ENCODE measurements at regions not wholly inside any gene's neighbourhood (a gene's known extent, or its start where the extent isn't known, plus 50 kb on each side); places are given as distances from the start of the nearest gene placed in this dataset.

DNA sequence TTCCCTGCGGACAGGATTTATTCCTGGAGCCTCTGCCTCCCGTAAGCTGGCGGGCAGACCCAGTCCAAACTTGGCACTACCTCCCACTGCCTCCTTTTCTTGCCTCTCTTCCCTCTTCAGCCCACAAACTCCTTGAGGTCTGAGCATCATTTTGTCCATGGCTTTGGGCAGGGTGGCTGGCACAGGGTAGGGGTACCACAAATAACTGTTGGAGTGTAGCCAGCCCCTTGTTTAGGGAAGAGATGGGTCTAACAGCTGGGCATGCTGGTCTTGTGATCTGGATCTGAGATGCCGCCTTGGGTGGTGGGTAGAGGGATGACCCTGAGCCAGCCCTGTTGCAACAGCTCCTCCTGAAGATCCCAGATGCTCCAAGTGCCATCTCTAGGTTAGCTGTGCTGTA lies 71.4 kb upstream of the CLDN14 start:
- Histone ChIP-seq H3K9me3 (ENCODE audit: insufficient read depth, low read depth, low read length) (no peaks in the 10 kb centered on the region), H3K79me1 (ENCODE audit: low read length) (no peaks in the 10 kb centered on the region), H4K91ac (ENCODE audit: low read depth, low read length) (no peak overlapping the region), H2BK5ac (ENCODE audit: low read depth, low read length, poor library complexity) (no peak overlapping the region), H3K4me3 (ENCODE audit: low read depth, low read length) (no peak overlapping the region), H3K9ac (ENCODE audit: low read length) (no peak overlapping the region), H2AFZ (ENCODE audit: insufficient read depth, low read length, poor library complexity) (no peak overlapping the region), H2BK120ac (ENCODE audit: insufficient read depth, low read length, poor library complexity) (no peak overlapping the region), H2AK5ac (ENCODE audit: low read length) (no peak overlapping the region), H3K27ac (ENCODE audit: low read depth, low read length) (no peak overlapping the region), H3K4ac (ENCODE audit: low read depth, low read length) (no peak overlapping the region), H3K4me2 (ENCODE audit: low read length) (no peak overlapping the region), H3K36me3 (ENCODE audit: control insufficient read depth in 1 of 2, insufficient read depth in 2 of 2, low read length in 2 of 2) (no peaks in the 10 kb centered on the region), H4K8ac (ENCODE audit: low read depth, low read length) (no peak overlapping the region), H3K23ac (ENCODE audit: low read length) (no peak overlapping the region), H3K14ac (ENCODE audit: low read length) (no peak overlapping the region), H4K12ac (ENCODE audit: low read depth, low read length) (no peak overlapping the region), H3K4me1 (ENCODE audit: control insufficient read depth in 1 of 2, insufficient read depth in 2 of 2, low read length in 2 of 2) (no peaks in the 10 kb centered on the region), H3K18ac (ENCODE audit: low read length) (no peak overlapping the region), H3K27me3 (ENCODE audit: insufficient read depth, low read length) (no peaks in the 10 kb centered on the region), H2BK12ac (ENCODE audit: low read length) (no peak overlapping the region), H3K79me2 (ENCODE audit: control insufficient read depth, insufficient read depth, low read length, poor library complexity) (no peaks in the 10 kb centered on the region)
- WGBS (ENCODE audit: extremely low coverage, insufficient coverage, insufficient read length) = no CpG with 5 or more reads among the region's 4 CpGs
- no peak for DNase-seq

DNA sequence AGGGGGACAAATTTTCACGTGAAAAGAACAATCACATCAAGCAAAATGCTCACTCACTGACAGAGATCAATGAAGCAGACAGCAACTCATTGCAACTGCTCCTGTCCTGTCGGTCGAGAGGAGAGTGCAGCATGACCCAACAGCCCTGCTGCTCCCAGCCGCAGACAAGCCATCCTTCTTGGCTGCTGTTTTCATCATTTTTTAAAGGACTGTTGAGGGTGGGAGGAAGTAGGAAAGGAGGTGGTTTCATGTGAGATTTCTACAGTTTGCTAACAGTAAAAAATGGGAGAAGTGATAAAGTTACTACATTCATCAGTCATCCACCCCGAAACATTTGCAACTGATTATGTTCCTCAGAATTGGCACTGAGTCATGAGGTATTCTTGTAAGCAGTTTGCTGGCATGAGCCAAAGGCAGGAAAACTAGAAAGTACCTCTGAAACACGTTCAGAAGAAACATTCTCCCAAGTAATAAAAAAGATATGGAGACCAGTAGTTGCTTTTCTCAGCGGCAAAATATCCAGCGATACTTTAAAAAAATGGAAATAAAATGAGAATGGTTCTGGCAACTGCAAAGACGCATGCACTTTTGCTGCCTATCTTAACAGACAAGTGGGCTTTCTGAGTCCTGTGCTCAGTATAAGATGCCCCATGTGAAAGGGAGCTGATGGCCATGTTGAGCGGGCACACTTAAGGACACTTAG lies 72.0 kb upstream of the CLDN14 start:
- Histone ChIP-seq H3K27me3 (ENCODE audit: insufficient read depth, low read length) (no peaks in the 10 kb centered on the region), H3K27ac (ENCODE audit: low read depth, low read length) (no peak overlapping the region), H3K79me2 (ENCODE audit: control insufficient read depth, insufficient read depth, low read length, poor library complexity) (no peaks in the 10 kb centered on the region), H2AK5ac (ENCODE audit: low read length) (no peak overlapping the region), H2AFZ (ENCODE audit: insufficient read depth, low read length, poor library complexity) (no peak overlapping the region), H2BK120ac (ENCODE audit: insufficient read depth, low read length, poor library complexity) (no peak overlapping the region), H3K4ac (ENCODE audit: low read depth, low read length) (no peak overlapping the region), H4K12ac (ENCODE audit: low read depth, low read length) (no peak overlapping the region), H3K9me3 (ENCODE audit: insufficient read depth, low read depth, low read length) (no peaks in the 10 kb centered on the region), H3K23ac (ENCODE audit: low read length) (no peak overlapping the region), H3K4me3 (ENCODE audit: low read depth, low read length) (no peak overlapping the region), H3K79me1 (ENCODE audit: low read length) (no peaks in the 10 kb centered on the region), H4K8ac (ENCODE audit: low read depth, low read length) (no peak overlapping the region), H3K9ac (ENCODE audit: low read length) (no peak overlapping the region), H3K4me1 (ENCODE audit: control insufficient read depth in 1 of 2, insufficient read depth in 2 of 2, low read length in 2 of 2) (no peaks in the 10 kb centered on the region), H3K14ac (ENCODE audit: low read length) (no peak overlapping the region), H3K4me2 (ENCODE audit: low read length) (no peak overlapping the region), H2BK5ac (ENCODE audit: low read depth, low read length, poor library complexity) (no peak overlapping the region), H3K36me3 (ENCODE audit: control insufficient read depth in 1 of 2, insufficient read depth in 2 of 2, low read length in 2 of 2) (no peaks in the 10 kb centered on the region), H3K18ac (ENCODE audit: low read length) (no peak overlapping the region), H2BK12ac (ENCODE audit: low read length) (no peak overlapping the region), H4K91ac (ENCODE audit: low read depth, low read length) (no peak overlapping the region)
- no CpG with 5 or more reads among the region's 10 CpGs for WGBS (ENCODE audit: extremely low coverage, insufficient coverage, insufficient read length)
- no peak for DNase-seq

DNA sequence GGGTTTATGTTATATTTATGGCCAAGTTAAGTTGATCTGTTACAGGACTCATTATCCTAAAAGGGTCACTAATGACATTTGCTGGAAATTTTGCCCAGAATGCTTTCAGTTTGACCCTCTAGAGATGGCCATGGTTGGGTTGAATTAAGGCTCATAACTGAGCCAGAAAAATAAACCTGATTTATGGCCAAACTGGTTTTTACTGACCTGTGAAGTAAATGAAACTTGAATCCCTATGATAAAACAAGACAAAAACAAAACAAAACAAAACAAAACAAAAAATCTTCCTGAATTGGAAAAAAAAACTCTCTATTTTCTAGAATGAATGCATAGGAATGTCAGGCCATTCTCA lies 72.5 kb upstream of the CLDN14 start:
- Histone ChIP-seq H3K23ac (ENCODE audit: low read length) (no peak overlapping the region), H4K91ac (ENCODE audit: low read depth, low read length) (no peak overlapping the region), H3K27ac (ENCODE audit: low read depth, low read length) (no peak overlapping the region), H3K14ac (ENCODE audit: low read length) (no peak overlapping the region), H3K9ac (ENCODE audit: low read length) (no peak overlapping the region), H2BK120ac (ENCODE audit: insufficient read depth, low read length, poor library complexity) (no peak overlapping the region), H3K4me2 (ENCODE audit: low read length) (no peak overlapping the region), H3K4ac (ENCODE audit: low read depth, low read length) (no peak overlapping the region), H3K18ac (ENCODE audit: low read length) (no peak overlapping the region), H3K9me3 (ENCODE audit: insufficient read depth, low read depth, low read length) (no peaks in the 10 kb centered on the region), H3K36me3 (ENCODE audit: control insufficient read depth in 1 of 2, insufficient read depth in 2 of 2, low read length in 2 of 2) (no peaks in the 10 kb centered on the region), H2BK5ac (ENCODE audit: low read depth, low read length, poor library complexity) (no peak overlapping the region), H2AK5ac (ENCODE audit: low read length) (no peak overlapping the region), H3K4me3 (ENCODE audit: low read depth, low read length) (no peak overlapping the region), H3K79me2 (ENCODE audit: control insufficient read depth, insufficient read depth, low read length, poor library complexity) (no peaks in the 10 kb centered on the region), H3K79me1 (ENCODE audit: low read length) (no peaks in the 10 kb centered on the region), H4K8ac (ENCODE audit: low read depth, low read length) (no peak overlapping the region), H2AFZ (ENCODE audit: insufficient read depth, low read length, poor library complexity) (no peak overlapping the region), H3K27me3 (ENCODE audit: insufficient read depth, low read length) (no peaks in the 10 kb centered on the region), H2BK12ac (ENCODE audit: low read length) (no peak overlapping the region), H3K4me1 (ENCODE audit: control insufficient read depth in 1 of 2, insufficient read depth in 2 of 2, low read length in 2 of 2) (no peaks in the 10 kb centered on the region), H4K12ac (ENCODE audit: low read depth, low read length) (no peak overlapping the region)
- no peak for DNase-seq

GRCh38 chr21:36553406-36553805 lies 73.5 kb upstream of the CLDN14 start:
- H2BK12ac ChIP-seq (ENCODE audit: low read length) = no peak overlapping the region
- H3K27me3 ChIP-seq (ENCODE audit: insufficient read depth, low read length) = no peaks in the 10 kb centered on the region
- H3K27ac ChIP-seq (ENCODE audit: low read depth, low read length) = no peak overlapping the region
- no peaks in the 10 kb centered on the region for H3K9me3 ChIP-seq (ENCODE audit: insufficient read depth, low read depth, low read length)
- no peaks in the 10 kb centered on the region for H3K4me1 ChIP-seq (ENCODE audit: control insufficient read depth in 1 of 2, insufficient read depth in 2 of 2, low read length in 2 of 2)
- no peak overlapping the region for H3K4me2 ChIP-seq (ENCODE audit: low read length)
- H4K12ac ChIP-seq (ENCODE audit: low read depth, low read length) = no peak overlapping the region
- no peak overlapping the region for H3K14ac ChIP-seq (ENCODE audit: low read length)
- WGBS (ENCODE audit: extremely low coverage, insufficient coverage, insufficient read length) = no CpG with 5 or more reads among the region's 6 CpGs
- H2AK5ac ChIP-seq (ENCODE audit: low read length) = no peak overlapping the region
- no peaks in the 10 kb centered on the region for H3K79me2 ChIP-seq (ENCODE audit: control insufficient read depth, insufficient read depth, low read length, poor library complexity)
- H4K91ac ChIP-seq (ENCODE audit: low read depth, low read length) = no peak overlapping the region
- no peak overlapping the region for H2BK5ac ChIP-seq (ENCODE audit: low read depth, low read length, poor library complexity)
- no peak overlapping the region for H3K4me3 ChIP-seq (ENCODE audit: low read depth, low read length)
- no peak overlapping the region for H4K8ac ChIP-seq (ENCODE audit: low read depth, low read length)
- no peak overlapping the region for H3K18ac ChIP-seq (ENCODE audit: low read length)
- no peak overlapping the region for H3K4ac ChIP-seq (ENCODE audit: low read depth, low read length)
- no peak overlapping the region for H2AFZ ChIP-seq (ENCODE audit: insufficient read depth, low read length, poor library complexity)
- no peak for DNase-seq
- H3K23ac ChIP-seq (ENCODE audit: low read length) = no peak overlapping the region
- no peak overlapping the region for H3K9ac ChIP-seq (ENCODE audit: low read length)
- H2BK120ac ChIP-seq (ENCODE audit: insufficient read depth, low read length, poor library complexity) = no peak overlapping the region
- H3K36me3 ChIP-seq (ENCODE audit: control insufficient read depth in 1 of 2, insufficient read depth in 2 of 2, low read length in 2 of 2) = no peaks in the 10 kb centered on the region
- no peaks in the 10 kb centered on the region for H3K79me1 ChIP-seq (ENCODE audit: low read length)

All from trophoblast cell (in vitro differentiated cells and primary cell).